MM.1S (cell line): ENCODE measurements at regions not wholly inside any gene's neighbourhood (a gene's known extent, or its start where the extent isn't known, plus 50 kb on each side); places are given as distances from the start of the nearest gene placed in this dataset.

ENCODE experiments used
- EZH2 ChIP-seq: fragments of 300-600 bp; sonication (generic); optimal IDR thresholded peaks from 2 replicates; pipeline ENCODE3; 2017; ENCODE audit warnings: low read depth, mild to moderate bottlenecking, antibody characterized with exemption, low read length, mixed read lengths
- TF ChIP-seq, protein P1 (sequence below): fragments of 300-600 bp; sonication (generic); IDR thresholded peaks from 2 replicates; pipeline ENCODE4 v1.5.1; 2016; ENCODE audit warnings: antibody characterized with exemption, low read length, mixed read lengths

DNA sequence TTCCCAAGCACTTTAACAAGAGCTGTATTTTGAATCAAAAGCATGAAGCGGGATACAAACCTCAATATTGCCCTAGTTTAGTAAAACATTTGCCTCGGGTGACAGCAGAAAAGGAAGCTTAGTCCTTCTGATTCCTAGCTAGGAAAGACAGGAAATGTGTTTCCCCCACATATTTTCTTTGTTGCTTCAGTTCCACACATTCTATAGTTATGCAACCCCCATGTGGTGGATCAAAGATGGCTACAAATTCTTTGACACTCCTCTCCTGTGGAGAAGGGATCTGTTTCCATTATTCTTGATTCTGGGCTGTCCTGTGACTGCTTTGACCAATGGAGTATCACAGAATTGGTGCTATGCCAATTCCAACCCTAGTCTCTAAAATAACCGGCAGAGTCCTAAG is 89.1 kb upstream of the SLC30A5 start:
- TF ChIP-seq, protein P1, sequence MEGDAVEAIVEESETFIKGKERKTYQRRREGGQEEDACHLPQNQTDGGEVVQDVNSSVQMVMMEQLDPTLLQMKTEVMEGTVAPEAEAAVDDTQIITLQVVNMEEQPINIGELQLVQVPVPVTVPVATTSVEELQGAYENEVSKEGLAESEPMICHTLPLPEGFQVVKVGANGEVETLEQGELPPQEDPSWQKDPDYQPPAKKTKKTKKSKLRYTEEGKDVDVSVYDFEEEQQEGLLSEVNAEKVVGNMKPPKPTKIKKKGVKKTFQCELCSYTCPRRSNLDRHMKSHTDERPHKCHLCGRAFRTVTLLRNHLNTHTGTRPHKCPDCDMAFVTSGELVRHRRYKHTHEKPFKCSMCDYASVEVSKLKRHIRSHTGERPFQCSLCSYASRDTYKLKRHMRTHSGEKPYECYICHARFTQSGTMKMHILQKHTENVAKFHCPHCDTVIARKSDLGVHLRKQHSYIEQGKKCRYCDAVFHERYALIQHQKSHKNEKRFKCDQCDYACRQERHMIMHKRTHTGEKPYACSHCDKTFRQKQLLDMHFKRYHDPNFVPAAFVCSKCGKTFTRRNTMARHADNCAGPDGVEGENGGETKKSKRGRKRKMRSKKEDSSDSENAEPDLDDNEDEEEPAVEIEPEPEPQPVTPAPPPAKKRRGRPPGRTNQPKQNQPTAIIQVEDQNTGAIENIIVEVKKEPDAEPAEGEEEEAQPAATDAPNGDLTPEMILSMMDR: no peak
- TF ChIP-seq EZH2: no peak
